GM06990 (cell line): ENCODE measurements at regions not wholly inside any gene's neighbourhood (a gene's known extent, or its start where the extent isn't known, plus 50 kb on each side); places are given as distances from the start of the nearest gene placed in this dataset.
A peak's percentile ranks its signal among the peaks of the same experiment; 100 is the strongest.

Experiments used
- DNase-seq: peaks from one replicate; pipeline ENCODE4 v3.0.0-alpha.2; 2011; ENCODE audit not compliant: insufficient read length; ENCODE audit errors: extremely low read depth
- H3K27me3 ChIP-seq: replicated peaks from 2 replicates; pipeline ENCODE4 v1.6.0; 2011; ENCODE audit warnings: low read length; ENCODE audit not compliant: control insufficient read depth, insufficient read depth
- H3K36me3 ChIP-seq: 2 replicates; pipeline ENCODE4 v1.5.1; 2011; ENCODE audit warnings: low read length; ENCODE audit not compliant: control insufficient read depth, insufficient read depth
- H3K4me3 ChIP-seq: replicated peaks from 2 replicates; pipeline ENCODE4 v1.5.1; 2011; ENCODE audit warnings: low read depth, mild to moderate bottlenecking, control low read depth, low read length
- TF ChIP-seq, protein P1 (sequence below): IDR thresholded peaks from 2 replicates; pipeline ENCODE4 v1.5.1; 2011; ENCODE audit warnings: low read length, control low read depth, mild to moderate bottlenecking, inconsistent platforms; ENCODE audit not compliant: insufficient read depth, poor library complexity, severe bottlenecking

DNA sequence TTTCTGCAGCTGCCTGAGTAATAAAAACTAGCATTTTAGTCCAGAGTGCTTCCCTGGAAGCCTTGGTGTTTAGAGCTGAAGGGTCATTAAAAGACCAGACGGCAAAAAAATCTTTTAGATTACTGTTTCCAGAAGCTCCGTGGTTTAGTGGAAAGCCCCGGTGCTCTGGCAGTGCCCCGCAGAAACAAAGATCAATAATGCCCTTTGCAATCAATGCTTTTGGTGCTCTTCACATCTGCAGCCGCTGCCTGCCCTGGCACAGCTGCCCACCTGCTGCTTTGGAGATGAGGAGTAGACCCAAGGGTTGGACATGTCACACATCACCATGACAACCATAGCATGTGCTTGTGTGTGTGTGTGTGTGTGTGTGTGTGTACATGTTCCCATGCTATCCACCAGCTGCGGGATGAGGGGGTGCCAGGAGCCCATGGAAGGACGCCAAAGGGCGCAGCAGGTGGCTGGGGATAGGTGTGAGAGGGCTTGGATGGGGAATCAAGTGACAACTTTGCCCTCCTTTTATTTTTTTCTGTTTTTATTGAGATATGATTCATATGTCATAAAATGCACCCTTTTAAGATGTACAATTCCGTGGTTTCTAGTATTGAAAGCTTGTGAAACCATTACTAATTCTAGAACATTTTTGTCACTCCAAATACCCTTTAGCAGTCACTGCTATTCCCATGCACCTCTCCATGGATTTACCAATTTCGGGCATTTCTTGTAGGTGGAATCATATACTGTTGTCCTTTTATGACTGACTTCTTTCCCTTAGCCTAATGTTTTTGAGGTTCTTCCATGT lies 75.7 kb upstream of the KLHL25 start:
- Histone ChIP-seq H3K36me3 (no peaks in the 10 kb centered on the region), H3K27me3 (no peaks in the 10 kb centered on the region), H3K4me3 (no peak overlapping the region)
- DNase-seq: no peak
- TF ChIP-seq, protein P1, sequence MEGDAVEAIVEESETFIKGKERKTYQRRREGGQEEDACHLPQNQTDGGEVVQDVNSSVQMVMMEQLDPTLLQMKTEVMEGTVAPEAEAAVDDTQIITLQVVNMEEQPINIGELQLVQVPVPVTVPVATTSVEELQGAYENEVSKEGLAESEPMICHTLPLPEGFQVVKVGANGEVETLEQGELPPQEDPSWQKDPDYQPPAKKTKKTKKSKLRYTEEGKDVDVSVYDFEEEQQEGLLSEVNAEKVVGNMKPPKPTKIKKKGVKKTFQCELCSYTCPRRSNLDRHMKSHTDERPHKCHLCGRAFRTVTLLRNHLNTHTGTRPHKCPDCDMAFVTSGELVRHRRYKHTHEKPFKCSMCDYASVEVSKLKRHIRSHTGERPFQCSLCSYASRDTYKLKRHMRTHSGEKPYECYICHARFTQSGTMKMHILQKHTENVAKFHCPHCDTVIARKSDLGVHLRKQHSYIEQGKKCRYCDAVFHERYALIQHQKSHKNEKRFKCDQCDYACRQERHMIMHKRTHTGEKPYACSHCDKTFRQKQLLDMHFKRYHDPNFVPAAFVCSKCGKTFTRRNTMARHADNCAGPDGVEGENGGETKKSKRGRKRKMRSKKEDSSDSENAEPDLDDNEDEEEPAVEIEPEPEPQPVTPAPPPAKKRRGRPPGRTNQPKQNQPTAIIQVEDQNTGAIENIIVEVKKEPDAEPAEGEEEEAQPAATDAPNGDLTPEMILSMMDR: no peak

DNA sequence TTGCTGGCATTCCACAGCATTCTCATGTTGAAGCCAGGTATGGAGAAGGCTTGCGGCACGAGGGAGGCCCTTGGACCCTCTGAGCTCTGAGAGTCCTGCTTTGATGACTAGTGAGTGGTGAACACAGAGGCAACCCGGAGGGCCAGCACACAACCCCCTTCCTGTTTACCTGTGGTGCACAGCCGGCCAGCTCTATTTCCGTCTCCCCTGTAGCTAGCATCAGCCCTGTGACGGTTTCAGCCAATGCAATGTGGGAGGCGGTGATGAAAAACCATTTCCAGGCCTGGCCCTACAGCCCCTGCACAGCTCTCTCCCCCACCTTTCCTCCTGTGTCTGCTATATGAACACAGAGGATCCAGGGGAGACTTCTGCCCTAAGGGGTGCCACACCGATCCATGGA lies 76.8 kb upstream of the KLHL25 start:
- TF ChIP-seq, protein P1: no peak
- Histone ChIP-seq H3K36me3 (no peaks in the 10 kb centered on the region), H3K27me3 (no peaks in the 10 kb centered on the region; the same call in 1 of the 2 replicates), H3K4me3 (no peak overlapping the region)
- DNase-seq: peak; percentile 13

DNA sequence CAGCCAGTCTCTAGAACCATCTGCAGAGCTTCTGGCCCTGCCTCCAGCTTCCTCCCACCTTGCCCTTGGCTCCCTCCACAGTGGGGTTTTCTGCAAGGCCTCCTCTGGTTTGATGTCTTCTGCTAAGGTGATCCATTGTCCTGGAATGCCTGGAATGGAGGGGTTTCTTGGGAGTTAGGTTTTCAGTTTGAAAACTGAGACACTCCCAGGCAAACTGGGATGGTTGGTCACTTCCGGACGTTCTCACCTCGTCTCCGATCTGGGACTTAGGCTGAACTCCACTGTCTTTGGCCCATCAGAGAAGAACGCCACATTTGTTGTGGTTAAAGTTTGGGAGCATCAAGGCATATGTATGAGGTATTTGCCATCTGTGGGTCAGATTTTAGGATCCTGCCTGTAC lies 77.4 kb upstream of the KLHL25 start:
- H3K36me3 ChIP-seq: no peaks in the 10 kb centered on the region
- DNase-seq: no peak
- no peak overlapping the region for H3K4me3 ChIP-seq
- TF ChIP-seq, protein P1: no peak
- H3K27me3 ChIP-seq: no peaks in the 10 kb centered on the region; the same call in 1 of the 2 replicates

DNA sequence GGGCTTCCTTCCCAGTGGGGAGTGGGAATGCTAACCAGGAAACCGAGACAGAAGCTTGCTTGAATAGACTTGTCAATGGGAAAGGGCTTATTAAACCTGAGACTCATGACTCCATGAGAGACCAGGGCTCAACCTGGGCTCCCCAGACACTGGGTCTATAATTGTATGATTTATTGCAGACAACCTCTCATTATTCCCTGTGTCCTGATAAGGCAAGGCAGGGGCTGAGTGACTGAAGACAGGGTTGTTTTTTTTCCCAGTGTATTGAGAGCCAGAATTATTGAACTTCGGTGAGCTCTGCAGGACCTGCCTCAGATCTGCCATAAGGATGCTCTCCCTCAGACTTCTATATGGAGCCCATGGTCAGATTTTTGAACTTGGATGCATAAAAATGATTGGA lies 79.5 kb upstream of the KLHL25 start:
- DNase-seq: no peak
- H3K27me3 ChIP-seq: no peaks in the 10 kb centered on the region; the same call in none of the 2 replicates
- no peaks in the 10 kb centered on the region for H3K36me3 ChIP-seq
- no peak overlapping the region for H3K4me3 ChIP-seq
- TF ChIP-seq, protein P1: no peak

DNA sequence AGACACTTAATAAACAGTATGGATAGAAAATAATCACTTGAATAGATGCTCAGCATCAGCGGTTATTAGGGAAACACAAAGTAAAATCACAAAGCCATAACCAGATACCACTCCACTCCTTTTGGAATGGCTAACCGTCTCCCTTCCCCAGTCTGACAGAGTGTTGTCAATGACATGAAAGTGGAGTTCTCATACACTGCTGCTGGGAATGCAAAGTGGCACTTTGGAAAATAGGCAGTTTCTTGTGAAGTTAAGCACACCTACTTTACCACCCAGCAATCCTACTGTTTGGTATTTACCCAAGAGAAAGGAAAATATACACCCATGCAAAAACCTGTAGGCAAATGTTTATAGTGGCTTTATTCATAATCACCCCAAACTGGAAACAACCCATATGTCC lies 81.0 kb upstream of the KLHL25 start:
- Histone ChIP-seq H3K36me3 (no peaks in the 10 kb centered on the region), H3K27me3 (no peaks in the 10 kb centered on the region; the same call in none of the 2 replicates), H3K4me3 (no peak overlapping the region)
- no peak for DNase-seq
- TF ChIP-seq, protein P1: no peak

DNA sequence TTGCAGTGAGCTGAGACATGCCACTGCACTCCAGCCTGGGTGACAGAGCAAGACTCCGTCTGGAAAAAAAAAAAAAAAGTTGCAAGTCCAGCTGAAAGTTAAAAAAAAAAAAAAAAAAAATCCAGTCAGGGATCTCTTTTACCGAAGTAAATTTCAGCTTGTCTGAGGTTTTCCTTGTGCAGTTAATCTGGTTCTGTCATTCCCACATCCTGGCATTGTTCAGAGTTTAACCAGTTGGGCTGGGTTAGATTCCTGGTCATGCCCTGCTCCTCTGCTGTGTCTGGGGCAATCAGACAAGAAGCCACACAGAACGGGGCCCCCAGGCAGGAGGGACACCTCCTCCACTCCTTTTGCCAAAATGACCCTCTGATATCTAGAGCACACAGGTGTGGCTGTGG lies 84.1 kb upstream of the KLHL25 start:
- no peak for DNase-seq
- TF ChIP-seq, protein P1: no peak

More for the DNA sequence above, 84.1 kb upstream of the KLHL25 start:
- H3K27me3 ChIP-seq: no peaks in the 10 kb centered on the region; the same call in none of the 2 replicates
- no peak overlapping the region for H3K4me3 ChIP-seq
- H3K36me3 ChIP-seq: no peaks in the 10 kb centered on the region
